Colonic mucosa (tissue), 4 donors: ENCODE measurements at regions not wholly inside any gene's neighbourhood (a gene's known extent, or its start where the extent isn't known, plus 50 kb on each side); places are given as distances from the start of the nearest gene placed in this dataset.

Experiments used
- DNase-seq: peaks from one replicate; pipeline ENCODE4 v3.0.0-alpha.2; 2020
- H3K27ac ChIP-seq: fragments of 200-600 bp; one replicate; pipeline ENCODE4 v1.8.0; 2021
- H3K27me3 ChIP-seq: fragments of 200-600 bp; one replicate; pipeline ENCODE4 v1.8.0; 2021
- H3K36me3 ChIP-seq: fragments of 200-600 bp; one replicate; pipeline ENCODE4 v1.8.0; 2021
- H3K4me1 ChIP-seq: fragments of 200-600 bp; one replicate; pipeline ENCODE4 v1.8.0; 2021; ENCODE audit warnings: mild to moderate bottlenecking
- H3K4me3 ChIP-seq: fragments of 200-600 bp; one replicate; pipeline ENCODE4 v1.8.0; 2021
- H3K9ac ChIP-seq, 2 donors: one replicate each; pipeline ENCODE4 v1.7.0; 2013; ENCODE audit warnings: control low read depth in 2 of 2, low read depth in 2 of 2, low read length in 2 of 2
- H3K9me3 ChIP-seq: fragments of 200-600 bp; one replicate; pipeline ENCODE4 v1.8.0; 2021
- intact Hi-C: fragments of 100-400 bp; cut with DNase I; formaldehyde crosslinking; loops from one replicate; pipeline ENCODE4 v1.14.1; 2022
- TF ChIP-seq, protein P1 (sequence below): fragments of 200-600 bp; IDR thresholded peaks from one replicate; pipeline ENCODE4 v1.8.0; 2022; ENCODE audit warnings: antibody characterized with exemption, mild to moderate bottlenecking
- donor health status: healthy.
- donor health status: DM: no; HTN: no; CAD: no.
- donor health status: DM: no; HTN: no; CAD: no.

DNA sequence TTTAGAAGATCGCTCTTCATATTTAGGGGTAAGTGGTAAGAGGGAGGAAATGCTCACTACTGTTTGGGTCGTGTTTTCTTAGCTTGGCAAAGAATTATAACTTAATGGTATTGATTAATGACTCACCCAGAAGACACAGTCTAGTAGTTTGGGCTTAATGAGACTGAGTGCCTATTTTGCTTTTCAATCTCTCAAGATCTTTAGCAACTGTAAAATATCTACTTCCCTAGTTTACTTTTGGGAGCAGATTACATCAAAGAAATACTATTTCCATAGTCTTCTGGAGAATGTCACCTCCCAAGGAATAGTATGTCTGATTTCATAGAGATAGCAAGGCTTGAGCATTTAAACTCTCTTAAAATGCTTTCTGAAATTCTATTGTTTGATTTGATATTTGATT, 100.5 kb upstream of the SLC25A13 start:
- no peaks in the 10 kb centered on the region for H3K27me3 ChIP-seq
- intact Hi-C loops, result no loop called here
- no peak for DNase-seq
- no peak overlapping the region for H3K27ac ChIP-seq
- no peak overlapping the region for H3K9ac ChIP-seq
- no peaks in the 10 kb centered on the region for H3K4me1 ChIP-seq
- H3K4me3 ChIP-seq, result no peak overlapping the region
- TF ChIP-seq, protein P1, sequence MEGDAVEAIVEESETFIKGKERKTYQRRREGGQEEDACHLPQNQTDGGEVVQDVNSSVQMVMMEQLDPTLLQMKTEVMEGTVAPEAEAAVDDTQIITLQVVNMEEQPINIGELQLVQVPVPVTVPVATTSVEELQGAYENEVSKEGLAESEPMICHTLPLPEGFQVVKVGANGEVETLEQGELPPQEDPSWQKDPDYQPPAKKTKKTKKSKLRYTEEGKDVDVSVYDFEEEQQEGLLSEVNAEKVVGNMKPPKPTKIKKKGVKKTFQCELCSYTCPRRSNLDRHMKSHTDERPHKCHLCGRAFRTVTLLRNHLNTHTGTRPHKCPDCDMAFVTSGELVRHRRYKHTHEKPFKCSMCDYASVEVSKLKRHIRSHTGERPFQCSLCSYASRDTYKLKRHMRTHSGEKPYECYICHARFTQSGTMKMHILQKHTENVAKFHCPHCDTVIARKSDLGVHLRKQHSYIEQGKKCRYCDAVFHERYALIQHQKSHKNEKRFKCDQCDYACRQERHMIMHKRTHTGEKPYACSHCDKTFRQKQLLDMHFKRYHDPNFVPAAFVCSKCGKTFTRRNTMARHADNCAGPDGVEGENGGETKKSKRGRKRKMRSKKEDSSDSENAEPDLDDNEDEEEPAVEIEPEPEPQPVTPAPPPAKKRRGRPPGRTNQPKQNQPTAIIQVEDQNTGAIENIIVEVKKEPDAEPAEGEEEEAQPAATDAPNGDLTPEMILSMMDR, result no peak
- H3K36me3 ChIP-seq, result no peaks in the 10 kb centered on the region
- no peaks in the 10 kb centered on the region for H3K9me3 ChIP-seq

DNA sequence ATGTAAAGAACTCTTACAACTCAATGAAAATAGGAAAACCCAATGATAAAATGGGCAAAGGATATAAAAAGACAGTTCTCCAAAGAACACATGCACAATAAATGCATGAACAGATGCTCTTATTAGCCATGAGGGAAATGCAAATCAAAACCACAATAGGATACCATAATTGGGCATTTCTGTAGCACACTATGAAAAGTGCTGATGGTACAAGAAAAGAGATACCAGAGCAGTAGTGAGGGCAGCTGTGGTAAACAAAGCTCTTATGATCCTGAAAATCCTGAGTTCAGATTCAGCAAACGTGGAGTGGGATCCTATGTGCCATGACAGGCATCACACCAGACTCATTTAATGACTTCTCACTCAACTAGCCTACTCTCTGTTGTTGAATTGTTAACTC, 96.7 kb upstream of the SLC25A13 start:
- H3K9me3 ChIP-seq, result no peaks in the 10 kb centered on the region
- intact Hi-C loops, result no loop called here
- TF ChIP-seq, protein P1, result no peak
- H3K36me3 ChIP-seq, result no peaks in the 10 kb centered on the region
- no peak for DNase-seq
- H3K4me1 ChIP-seq, result no peaks in the 10 kb centered on the region
- H3K4me3 ChIP-seq, result no peak overlapping the region
- H3K9ac ChIP-seq, result no peak overlapping the region
- H3K27ac ChIP-seq, result no peak overlapping the region
- no peaks in the 10 kb centered on the region for H3K27me3 ChIP-seq

DNA sequence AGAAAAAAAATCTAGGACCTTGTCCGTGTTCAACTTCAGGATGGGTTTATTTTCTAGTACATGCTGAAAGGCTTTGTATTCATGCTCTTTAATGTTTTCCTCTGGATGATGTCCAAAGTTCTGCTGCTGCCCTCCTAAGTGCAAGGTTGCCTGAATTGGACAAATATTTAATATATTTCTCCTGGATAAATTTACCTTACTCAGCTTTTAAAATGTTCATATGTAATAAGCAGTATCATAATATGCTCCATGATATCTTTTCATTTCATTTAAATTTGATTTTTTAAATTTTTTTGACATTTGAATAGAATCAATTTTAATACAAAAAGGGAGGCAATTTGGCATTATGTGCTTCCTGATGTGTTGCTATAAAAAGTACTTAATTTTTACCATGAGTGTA, 95.9 kb upstream of the SLC25A13 start:
- Histone ChIP-seq H3K4me3 (no peak overlapping the region), H3K9ac (no peak overlapping the region), H3K27me3 (no peaks in the 10 kb centered on the region), H3K36me3 (no peaks in the 10 kb centered on the region), H3K27ac (no peak overlapping the region), H3K9me3 (no peaks in the 10 kb centered on the region), H3K4me1 (no peaks in the 10 kb centered on the region)
- DNase-seq, result no peak
- intact Hi-C loops, result no loop called here
- TF ChIP-seq, protein P1, result no peak

DNA sequence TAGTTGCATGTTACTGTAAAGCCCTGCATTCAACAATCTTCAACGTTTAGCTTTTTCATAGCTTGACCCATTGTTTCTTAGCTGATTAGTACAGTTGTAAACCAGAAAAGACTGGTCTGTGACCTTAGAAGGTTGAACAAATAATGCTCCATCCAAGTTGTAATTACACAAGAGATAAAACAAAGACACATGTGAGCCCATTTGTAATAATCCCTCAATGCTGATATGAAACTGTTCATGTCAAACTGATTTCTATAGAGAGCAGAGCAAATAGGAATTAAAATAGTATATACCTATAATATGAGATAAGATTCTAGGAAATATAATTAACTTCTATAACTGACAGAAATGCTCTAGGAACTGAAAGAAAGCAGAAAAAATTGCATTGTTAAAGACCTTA, 94.7 kb upstream of the SLC25A13 start:
- H3K4me1 ChIP-seq, result no peaks in the 10 kb centered on the region
- DNase-seq, result no peak
- no peak overlapping the region for H3K4me3 ChIP-seq
- no peaks in the 10 kb centered on the region for H3K36me3 ChIP-seq
- no peaks in the 10 kb centered on the region for H3K9me3 ChIP-seq
- TF ChIP-seq, protein P1, result no peak
- H3K27me3 ChIP-seq, result no peaks in the 10 kb centered on the region
- no peak overlapping the region for H3K27ac ChIP-seq
- H3K9ac ChIP-seq, result no peak overlapping the region
- intact Hi-C loops, result no loop called here

DNA sequence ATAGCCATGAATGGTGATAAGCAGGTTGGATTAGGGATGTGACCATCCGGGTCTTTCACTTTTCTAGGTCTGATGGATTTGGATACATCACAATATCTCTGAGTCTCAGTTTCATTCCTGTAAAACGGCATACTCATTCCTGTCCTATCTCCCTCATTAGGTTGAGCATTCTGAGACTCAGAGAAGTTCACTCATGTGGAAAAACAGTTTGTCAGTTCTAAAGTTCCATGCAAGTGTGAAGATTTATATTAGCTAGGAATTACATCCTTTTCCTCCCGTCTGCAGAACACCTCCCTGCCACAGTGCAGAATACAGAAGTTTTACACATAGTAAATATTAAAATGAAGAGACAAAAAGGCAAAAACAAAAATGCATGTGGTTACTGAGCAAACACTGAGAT, 94.2 kb upstream of the SLC25A13 start:
- intact Hi-C loops, result no loop called here
- no peak overlapping the region for H3K9ac ChIP-seq

More for the DNA sequence above, 94.2 kb upstream of the SLC25A13 start:
- TF ChIP-seq, protein P1, result no peak
- no peaks in the 10 kb centered on the region for H3K36me3 ChIP-seq
- no peaks in the 10 kb centered on the region for H3K4me1 ChIP-seq
- H3K27ac ChIP-seq, result no peak overlapping the region
- H3K9me3 ChIP-seq, result no peaks in the 10 kb centered on the region
- no peak overlapping the region for H3K4me3 ChIP-seq
- H3K27me3 ChIP-seq, result no peaks in the 10 kb centered on the region
- DNase-seq, result no peak
